ENCODE measurements at regions not wholly inside any gene's neighbourhood (a gene's known extent, or its start where the extent isn't known, plus 50 kb on each side); places are given as distances from the start of the nearest gene placed in this dataset.

- intact Hi-C loops (cut with DNase I), result no loop called here
- DNase-seq, result no peak
- Histone ChIP-seq H3K36me3 (no peaks in the 10 kb centered on the region), H3K9me3 (no peaks in the 10 kb centered on the region), H3K27me3 (no peaks in the 10 kb centered on the region), H3K4me3 (no peak overlapping the region), H3K27ac (no peak overlapping the region), H3K4me1 (peaks cover 0 to 2% (median 2%) of the 10 kb centered on the region in 3 donors)
- WGBS, 2 donors, result 47 to 49% methylated on average over 3 of the region's 3 CpGs
- no peak for TF ChIP-seq POLR2A (IDR thresholded peaks at IDR 0.05)
- TF ChIP-seq, protein P1, sequence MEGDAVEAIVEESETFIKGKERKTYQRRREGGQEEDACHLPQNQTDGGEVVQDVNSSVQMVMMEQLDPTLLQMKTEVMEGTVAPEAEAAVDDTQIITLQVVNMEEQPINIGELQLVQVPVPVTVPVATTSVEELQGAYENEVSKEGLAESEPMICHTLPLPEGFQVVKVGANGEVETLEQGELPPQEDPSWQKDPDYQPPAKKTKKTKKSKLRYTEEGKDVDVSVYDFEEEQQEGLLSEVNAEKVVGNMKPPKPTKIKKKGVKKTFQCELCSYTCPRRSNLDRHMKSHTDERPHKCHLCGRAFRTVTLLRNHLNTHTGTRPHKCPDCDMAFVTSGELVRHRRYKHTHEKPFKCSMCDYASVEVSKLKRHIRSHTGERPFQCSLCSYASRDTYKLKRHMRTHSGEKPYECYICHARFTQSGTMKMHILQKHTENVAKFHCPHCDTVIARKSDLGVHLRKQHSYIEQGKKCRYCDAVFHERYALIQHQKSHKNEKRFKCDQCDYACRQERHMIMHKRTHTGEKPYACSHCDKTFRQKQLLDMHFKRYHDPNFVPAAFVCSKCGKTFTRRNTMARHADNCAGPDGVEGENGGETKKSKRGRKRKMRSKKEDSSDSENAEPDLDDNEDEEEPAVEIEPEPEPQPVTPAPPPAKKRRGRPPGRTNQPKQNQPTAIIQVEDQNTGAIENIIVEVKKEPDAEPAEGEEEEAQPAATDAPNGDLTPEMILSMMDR (IDR thresholded peaks at IDR 0.05), result no peak
Observed at GRCh38 chr14:87635442-87635841, 357.5 kb downstream of the GALC start.

DNA sequence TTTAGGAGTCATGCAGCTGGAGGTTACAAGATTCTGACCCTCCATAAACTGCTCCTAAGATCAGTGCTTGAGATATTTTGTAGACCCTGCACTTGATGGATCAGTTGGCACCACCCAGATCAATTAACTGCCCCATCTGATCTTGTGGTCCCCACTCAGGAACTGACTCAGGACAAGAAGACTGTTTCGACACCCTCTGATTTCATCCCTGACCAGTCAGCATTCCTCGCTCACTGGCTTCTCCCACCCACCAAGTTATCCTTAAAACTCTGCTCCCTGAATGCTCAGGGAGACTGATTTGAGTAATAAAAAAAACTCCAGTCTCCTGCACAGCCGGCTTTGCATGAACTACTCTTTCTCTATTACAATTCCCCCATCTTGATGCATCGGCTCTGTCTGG lies 360.2 kb downstream of the GALC start:
- Histone ChIP-seq H3K9me3 (no peaks in the 10 kb centered on the region), H3K4me1 (peaks cover 3 to 9% (median 6%) of the 10 kb centered on the region in 3 donors), H3K4me3 (no peak overlapping the region), H3K27me3 (no peaks in the 10 kb centered on the region), H3K27ac (no peak overlapping the region), H3K36me3 (no peaks in the 10 kb centered on the region)
- intact Hi-C loops (cut with DNase I), result no loop called here
- no peak for DNase-seq
- TF ChIP-seq, protein P1 (IDR thresholded peaks at IDR 0.05), result no peak
- TF ChIP-seq POLR2A (IDR thresholded peaks at IDR 0.05), result no peak
- 81 to 83% methylated on average over 3 to 4 of the region's 4 CpGs for WGBS, 2 donors

DNA sequence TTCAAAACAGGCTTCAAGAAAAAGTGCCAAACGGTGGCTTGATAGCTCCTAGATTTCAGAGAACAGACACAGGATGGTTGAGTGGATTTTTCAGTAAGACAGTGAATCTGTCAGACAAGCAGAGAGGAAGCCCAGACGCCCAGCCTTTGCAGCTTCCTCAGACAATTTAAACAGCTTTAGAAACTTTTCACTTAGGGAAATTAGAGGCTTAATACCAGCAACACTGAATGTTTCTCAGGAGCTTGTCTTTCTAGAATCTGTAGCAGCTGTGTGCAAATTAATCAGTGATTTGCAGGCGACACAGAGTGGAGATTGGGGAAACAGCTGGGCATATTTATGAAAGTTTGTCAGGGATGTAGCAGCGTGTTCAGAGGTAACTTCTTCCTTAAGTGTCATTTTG lies 362.1 kb downstream of the GALC start:
- no peaks in the 10 kb centered on the region for H3K27me3 ChIP-seq
- 17 to 22% methylated on average over 4 of the region's 4 CpGs for WGBS, 2 donors
- TF ChIP-seq, protein P1 (IDR thresholded peaks at IDR 0.05), result no peak
- TF ChIP-seq POLR2A (IDR thresholded peaks at IDR 0.05), result no peak
- H3K4me1 ChIP-seq, result peaks cover 4 to 9% (median 6%) of the 10 kb centered on the region in 3 donors
- DNase-seq, result no peak
- H3K4me3 ChIP-seq, result no peak overlapping the region
- no peaks in the 10 kb centered on the region for H3K9me3 ChIP-seq
- intact Hi-C loops (cut with DNase I), result no loop called here
- H3K27ac ChIP-seq, result no peak overlapping the region
- no peaks in the 10 kb centered on the region for H3K36me3 ChIP-seq

DNA sequence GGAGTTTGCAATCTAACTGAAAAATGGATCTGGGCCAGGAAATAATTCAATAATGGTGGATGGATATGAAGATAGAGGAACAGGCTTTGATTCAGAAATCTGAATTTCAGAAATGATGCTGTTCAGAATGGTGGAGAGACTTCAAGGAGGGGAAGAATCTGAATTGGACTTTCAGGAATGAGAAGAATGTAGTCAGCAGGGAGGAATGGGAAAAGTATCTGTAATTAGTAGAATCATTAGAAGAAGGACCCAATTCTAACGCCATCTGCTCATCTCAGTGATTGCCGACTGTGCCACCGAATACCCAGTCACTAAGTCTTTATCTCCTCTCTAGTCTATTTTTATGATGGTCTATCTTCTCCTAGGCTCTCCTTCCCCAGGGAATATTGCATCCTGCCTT lies 363.2 kb downstream of the GALC start:
- no peaks in the 10 kb centered on the region for H3K27me3 ChIP-seq
- no peaks in the 10 kb centered on the region for H3K36me3 ChIP-seq
- 67 to 76% methylated on average over 3 of the region's 3 CpGs for WGBS, 2 donors
- H3K4me3 ChIP-seq, result no peak overlapping the region
- H3K9me3 ChIP-seq, result no peaks in the 10 kb centered on the region
- no peak overlapping the region for H3K27ac ChIP-seq
- intact Hi-C loops (cut with DNase I), result no loop called here
- H3K4me1 ChIP-seq, result peaks cover 4 to 9% (median 6%) of the 10 kb centered on the region in 3 donors
- no peak for TF ChIP-seq POLR2A (IDR thresholded peaks at IDR 0.05)
- TF ChIP-seq, protein P1 (IDR thresholded peaks at IDR 0.05), result no peak
- no peak for DNase-seq

GRCh38 chr14:87628780-87629179 lies 364.2 kb downstream of the GALC start:
- Histone ChIP-seq H3K27me3 (no peaks in the 10 kb centered on the region), H3K4me3 (no peak overlapping the region), H3K4me1 (peaks cover 4 to 9% (median 6%) of the 10 kb centered on the region in 3 donors), H3K36me3 (no peaks in the 10 kb centered on the region), H3K27ac (no peak overlapping the region), H3K9me3 (no peaks in the 10 kb centered on the region)
- 8 to 23% methylated on average over 3 of the region's 3 CpGs for WGBS, 2 donors
- TF ChIP-seq, protein P1 (IDR thresholded peaks at IDR 0.05), result no peak
- TF ChIP-seq POLR2A (IDR thresholded peaks at IDR 0.05), result no peak
- DNase-seq, result no peak
- intact Hi-C loops (cut with DNase I), result no loop called here

All from esophagus squamous epithelium (tissue), 5 donors.